ENCODE measurements at regions not wholly inside any gene's neighbourhood (a gene's known extent, or its start where the extent isn't known, plus 50 kb on each side); places are given as distances from the start of the nearest gene placed in this dataset.
A peak's percentile ranks its signal among the peaks of the same experiment; 100 is the strongest.
"Not testable (repeated sequence)": the region's sequence is repeated elsewhere in the genome, so short reads cannot be mapped to it uniquely, and the experiment has no call there.

GRCh38 chr2:47964277-47964676, 58.0 kb upstream of the FBXO11 start:
- no peak for DNase-seq (ENCODE audit: low spot score)

GRCh38 chr2:47964722-47965434, 58.6 kb upstream of the FBXO11 start:
- no peak for DNase-seq (ENCODE audit: low spot score)

- DNase-seq (ENCODE audit: low spot score), result not testable (repeated sequence)
Measured at GRCh38 chr2:47976728-47977127, 70.4 kb upstream of the FBXO11 start.

GRCh38 chr2:47984041-47984440, 77.7 kb upstream of the FBXO11 start:
- DNase-seq (ENCODE audit: low spot score), result no peak

GRCh38 chr2:47990503-47990902, 84.2 kb upstream of the FBXO11 start:
- DNase-seq (ENCODE audit: low spot score), result no peak

GRCh38 chr2:47992671-47993070, 86.4 kb upstream of the FBXO11 start:
- no peak for DNase-seq (ENCODE audit: low spot score)

GRCh38 chr2:47996808-47997207, 90.5 kb upstream of the FBXO11 start:
- no peak for DNase-seq (ENCODE audit: low spot score)

- DNase-seq (ENCODE audit: low spot score), result no peak
Measured at GRCh38 chr2:47999512-47999911, 93.2 kb upstream of the FBXO11 start.

- no peak for DNase-seq (ENCODE audit: low spot score)
Measured at GRCh38 chr2:48001498-48001897, 95.2 kb upstream of the FBXO11 start.

GRCh38 chr2:48006094-48006493, 99.8 kb upstream of the FBXO11 start:
- DNase-seq (ENCODE audit: low spot score), result no peak

GRCh38 chr2:48007699-48008268, 101.5 kb upstream of the FBXO11 start:
- DNase-seq (ENCODE audit: low spot score), result no peak

GRCh38 chr2:48009256-48009655, 103.0 kb upstream of the FBXO11 start:
- no peak for DNase-seq (ENCODE audit: low spot score)

- DNase-seq (ENCODE audit: low spot score), result no peak
Measured at GRCh38 chr2:48015421-48015820, 109.1 kb upstream of the FBXO11 start.

GRCh38 chr2:48016225-48017019, 110.1 kb upstream of the FBXO11 start:
- peak; percentile 6 for DNase-seq (ENCODE audit: low spot score)

- DNase-seq (ENCODE audit: low spot score), result no peak
Measured at GRCh38 chr2:48017136-48017535, 110.8 kb upstream of the FBXO11 start.

- DNase-seq (ENCODE audit: low spot score), result no peak
Measured at GRCh38 chr2:48018480-48018879, 112.2 kb upstream of the FBXO11 start.

GRCh38 chr2:48026865-48027264, 120.6 kb upstream of the FBXO11 start:
- no peak for DNase-seq (ENCODE audit: low spot score)

GRCh38 chr2:48032765-48033164, 126.5 kb upstream of the FBXO11 start:
- DNase-seq (ENCODE audit: low spot score), result no peak

- no peak for DNase-seq (ENCODE audit: low spot score)
Measured at GRCh38 chr2:48034295-48034694, 128.0 kb upstream of the FBXO11 start.

- no peak for DNase-seq (ENCODE audit: low spot score)
Measured at GRCh38 chr2:48036312-48036711, 130.0 kb upstream of the FBXO11 start.

- DNase-seq (ENCODE audit: low spot score), result no peak
Measured at GRCh38 chr2:48039209-48039990, 133.1 kb upstream of the FBXO11 start.

GRCh38 chr2:48043131-48043700, 136.9 kb upstream of the FBXO11 start:
- DNase-seq (ENCODE audit: low spot score), result no peak
